MM.1S (cell line): ENCODE measurements at regions not wholly inside any gene's neighbourhood (a gene's known extent, or its start where the extent isn't known, plus 50 kb on each side); places are given as distances from the start of the nearest gene placed in this dataset.

ENCODE experiments used
- CTCF ChIP-seq: fragments of 300-600 bp; sonication (generic); IDR thresholded peaks from 2 replicates; pipeline ENCODE4 v1.5.1; 2016; ENCODE audit warnings: antibody characterized with exemption, low read length, mixed read lengths
- EZH2 ChIP-seq: fragments of 300-600 bp; sonication (generic); optimal IDR thresholded peaks from 2 replicates; pipeline ENCODE3; 2017; ENCODE audit warnings: low read depth, mild to moderate bottlenecking, antibody characterized with exemption, low read length, mixed read lengths

- TF ChIP-seq CTCF (no peak), EZH2 (no peak)
Observed at GRCh38 chr14:89485264-89485663, 68.2 kb upstream of the FOXN3 start.
